SKM-1 (cell line): ENCODE measurements at regions not wholly inside any gene's neighbourhood (a gene's known extent, or its start where the extent isn't known, plus 50 kb on each side); places are given as distances from the start of the nearest gene placed in this dataset.
A peak's percentile ranks its signal among the peaks of the same experiment; 100 is the strongest.

Experiments
- DNase-seq: peaks from one replicate; lab custom pipeline; 2025; ENCODE audit not compliant: unreplicated experiment; lab: John Stamatoyannopoulos, UW

- DNase-seq = no peak
These were observed 166.6 kb downstream of the INHBA start for GRCh38 chr7:41536122-41536872.

- DNase-seq = no peak
These were observed 173.1 kb downstream of the INHBA start for GRCh38 chr7:41529831-41530230.

- no peak for DNase-seq
These were observed 178.0 kb downstream of the INHBA start for GRCh38 chr7:41524876-41525275.

GRCh38 chr7:41520445-41520844 lies 182.4 kb downstream of the INHBA start:
- DNase-seq = no peak

GRCh38 chr7:41517771-41518170 lies 185.1 kb downstream of the INHBA start:
- DNase-seq = no peak

GRCh38 chr7:41508755-41509154 lies 194.1 kb downstream of the INHBA start:
- no peak for DNase-seq

GRCh38 chr7:41507686-41508268 lies 195.1 kb downstream of the INHBA start:
- DNase-seq = no peak

- no peak for DNase-seq
These were observed 198.5 kb downstream of the INHBA start for GRCh38 chr7:41504214-41504980.

GRCh38 chr7:41503438-41503837 lies 199.5 kb downstream of the INHBA start:
- DNase-seq = no peak

GRCh38 chr7:41501466-41501865 lies 201.4 kb downstream of the INHBA start:
- no peak for DNase-seq

- no peak for DNase-seq
These were observed 201.9 kb downstream of the INHBA start for GRCh38 chr7:41501006-41501405.

GRCh38 chr7:41492603-41493002 lies 210.3 kb downstream of the INHBA start:
- no peak for DNase-seq

- no peak for DNase-seq
These were observed 210.9 kb downstream of the INHBA start for GRCh38 chr7:41491883-41492471.

- DNase-seq = no peak
These were observed 211.6 kb downstream of the INHBA start for GRCh38 chr7:41491308-41491707.

- no peak for DNase-seq
These were observed 213.0 kb downstream of the INHBA start for GRCh38 chr7:41489885-41490284.

GRCh38 chr7:41487229-41487940 lies 215.5 kb downstream of the INHBA start:
- DNase-seq = no peak

GRCh38 chr7:41481353-41481752 lies 221.5 kb downstream of the INHBA start:
- DNase-seq = no peak

GRCh38 chr7:41478187-41478586 lies 224.7 kb downstream of the INHBA start:
- DNase-seq = no peak

- DNase-seq = peak; percentile 13
These were observed 226.5 kb downstream of the INHBA start for GRCh38 chr7:41476460-41476803.

- no peak for DNase-seq
These were observed 227.0 kb downstream of the INHBA start for GRCh38 chr7:41475801-41476459.
